CD4-positive, alpha-beta T cell treated with Interleukin-15 for 1 hour (primary cell): ENCODE measurements at regions not wholly inside any gene's neighbourhood (a gene's known extent, or its start where the extent isn't known, plus 50 kb on each side); places are given as distances from the start of the nearest gene placed in this dataset.
"Not testable (repeated sequence)": the region's sequence is repeated elsewhere in the genome, so short reads cannot be mapped to it uniquely, and the experiment has no call there.

Experiments used
- DNase-seq: peaks from one replicate; pipeline ENCODE4 v3.0.0-alpha.2; 2020

- DNase-seq, result no peak
Measured at GRCh38 chr13:110811008-110811720, 97.7 kb downstream of the ING1 start.

- DNase-seq, result no peak
Measured at GRCh38 chr13:110811771-110812120, 98.2 kb downstream of the ING1 start.

DNA sequence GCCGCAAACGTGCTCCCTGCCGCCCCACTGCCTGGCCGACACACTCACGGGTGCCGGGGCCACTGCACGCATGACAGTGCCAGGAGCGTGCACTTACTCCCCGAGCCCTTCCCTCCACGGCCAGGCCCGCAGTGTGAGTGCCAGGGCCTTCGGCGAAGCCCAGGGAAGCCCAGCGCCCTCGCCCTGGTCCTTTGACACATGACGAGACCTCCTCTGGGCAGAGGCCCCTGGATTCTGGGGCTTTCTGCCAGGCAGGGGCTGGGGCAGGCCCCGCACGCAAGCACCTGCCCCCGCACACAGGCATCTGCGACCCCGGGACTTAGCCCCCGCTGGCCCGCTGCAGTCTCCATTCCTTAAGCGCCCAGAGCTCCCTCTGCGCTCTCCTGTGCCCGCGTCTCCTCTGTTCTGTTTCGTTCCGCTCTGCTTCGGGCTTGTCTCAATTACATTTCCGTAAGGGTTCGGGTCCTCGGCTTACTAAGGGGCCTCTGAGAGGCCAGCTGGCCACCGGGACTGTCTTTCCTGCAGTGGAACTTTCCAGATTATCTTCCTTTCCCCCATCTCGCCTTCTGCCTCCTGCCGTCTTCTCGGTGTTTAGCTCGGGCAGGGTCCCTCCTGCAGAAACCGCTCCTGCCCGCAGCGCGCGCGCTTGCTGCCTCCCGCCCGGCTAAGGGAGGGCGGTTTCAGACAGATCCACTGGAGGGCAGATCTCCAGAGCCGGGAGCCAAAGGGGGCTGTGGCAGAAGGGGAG lies 98.8 kb downstream of the ING1 start:
- no peak for DNase-seq

DNA sequence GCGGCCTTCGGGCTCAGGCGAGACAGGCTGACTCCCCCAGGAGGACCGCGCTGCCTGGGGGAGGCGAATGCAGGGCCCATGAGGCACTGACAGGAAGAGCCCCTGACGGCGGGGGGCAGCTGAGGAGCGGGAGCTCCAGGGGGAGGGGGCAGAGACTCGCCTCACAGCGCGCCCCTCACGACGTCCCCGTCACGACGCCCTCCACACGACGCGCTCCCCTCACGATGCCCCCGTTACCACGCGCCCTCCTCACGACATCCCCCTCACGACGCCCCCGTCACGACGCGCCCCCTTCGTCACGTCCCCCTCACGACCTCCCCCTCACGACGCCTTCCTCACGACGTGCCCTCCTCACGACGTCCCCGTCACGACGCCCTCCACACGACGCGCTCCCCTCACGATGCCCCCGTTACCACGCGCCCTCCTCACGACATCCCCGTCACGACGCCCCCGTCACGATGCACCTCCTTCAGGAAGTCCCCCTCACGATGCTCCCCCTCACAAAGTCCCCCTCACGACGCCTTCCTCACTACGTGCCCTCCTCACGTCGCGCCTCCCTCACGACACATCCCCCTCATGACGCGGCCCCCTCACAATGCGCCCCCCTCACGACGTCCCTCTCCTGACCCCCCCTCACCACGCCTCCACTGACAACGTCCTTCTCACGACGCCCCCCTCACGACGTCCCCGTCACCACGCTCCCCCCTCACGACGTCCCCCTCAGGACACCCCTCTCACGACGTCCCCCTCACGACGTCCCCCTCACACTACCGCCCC lies 99.6 kb downstream of the ING1 start:
- DNase-seq, result no peak

DNA sequence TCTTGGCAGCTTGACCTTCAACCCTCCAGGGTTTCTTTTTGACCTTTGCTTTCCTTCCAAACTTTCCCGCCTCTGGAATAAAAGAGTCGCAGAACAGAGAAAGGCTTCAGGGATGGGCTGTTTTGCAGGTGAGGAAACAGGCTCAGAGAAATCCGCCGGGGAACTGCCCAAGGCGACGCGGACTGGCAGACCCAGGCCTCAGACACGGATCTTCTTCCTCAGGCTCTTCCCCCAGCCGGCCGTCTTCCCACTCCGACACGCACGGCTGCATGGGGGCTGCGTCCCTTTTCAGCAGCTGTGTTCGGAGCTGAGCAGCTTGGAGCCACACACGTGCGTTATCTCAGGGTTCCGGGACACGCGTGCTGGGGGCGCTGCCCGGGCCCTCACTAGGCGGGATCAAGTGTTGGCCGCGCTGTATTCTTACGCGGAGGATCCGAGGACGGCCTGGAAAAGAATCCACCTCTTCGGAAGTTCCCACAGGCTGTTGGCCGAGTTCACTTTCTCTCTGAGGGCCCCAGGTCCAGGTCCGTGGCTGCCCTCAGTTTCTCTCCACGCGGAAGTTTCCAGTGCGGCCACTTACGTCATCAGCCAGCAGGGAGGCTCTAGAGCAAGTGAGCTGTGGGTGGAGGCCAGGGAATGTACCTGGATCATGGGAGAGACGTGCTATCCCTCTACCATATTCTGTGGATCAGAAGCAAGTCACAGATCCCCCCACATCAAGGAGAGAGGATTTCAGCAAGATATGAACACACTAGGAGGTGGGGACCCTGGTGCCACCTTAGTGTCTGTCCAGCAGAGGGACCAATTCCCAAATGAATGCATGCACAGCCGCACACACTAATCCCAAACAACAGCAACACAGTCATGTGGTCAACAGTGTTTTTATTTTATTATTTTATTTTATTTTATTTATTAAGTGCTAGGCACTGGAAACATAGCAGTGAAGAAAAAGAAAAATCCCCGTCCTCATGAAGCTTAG lies 100.4 kb downstream of the ING1 start:
- no peak for DNase-seq

GRCh38 chr13:110815471-110816204 lies 99.2 kb downstream of the ANKRD10 start:
- DNase-seq, result no peak

DNA sequence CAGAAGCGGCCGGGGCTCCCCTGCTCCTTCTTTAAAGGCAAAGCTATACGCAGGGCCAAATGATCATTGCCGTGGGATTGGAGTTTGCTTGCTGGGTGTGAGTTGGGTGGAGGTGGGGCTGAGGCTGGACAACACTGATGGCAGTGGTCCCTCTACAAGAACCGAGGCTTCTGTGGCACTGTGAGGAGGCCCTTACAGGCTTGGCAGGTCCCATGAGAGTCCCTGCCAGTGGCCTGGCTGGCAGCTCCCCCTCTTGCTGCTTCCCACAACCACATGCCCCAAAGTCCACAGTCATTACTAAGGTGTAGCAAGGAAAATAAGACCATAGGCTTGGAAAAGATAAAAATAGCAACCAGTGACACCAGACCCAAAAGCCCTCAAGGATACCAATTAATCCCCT lies 98.4 kb downstream of the ANKRD10 start:
- DNase-seq, result no peak

- no peak for DNase-seq
Measured at GRCh38 chr13:110817143-110817542, 97.7 kb downstream of the ANKRD10 start.

DNA sequence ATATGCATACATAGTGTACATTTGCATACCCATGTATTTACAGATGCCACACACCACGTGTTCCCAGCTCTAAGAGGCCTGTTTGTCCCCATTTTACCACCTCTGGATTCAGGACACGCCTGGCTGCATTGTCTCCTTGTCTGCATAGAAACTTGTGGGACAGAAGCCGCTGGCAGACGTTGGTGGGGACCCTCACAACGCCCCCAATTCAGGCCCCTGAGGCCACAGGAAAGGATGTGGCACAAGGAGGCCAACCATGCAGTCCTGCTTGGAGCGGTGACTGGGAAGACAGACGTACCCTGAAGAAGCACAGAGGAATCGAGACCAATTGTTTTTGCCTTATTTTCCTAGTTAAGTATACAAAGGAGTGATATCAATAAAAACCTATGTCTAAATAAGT lies 96.1 kb downstream of the ANKRD10 start:
- no peak for DNase-seq

DNA sequence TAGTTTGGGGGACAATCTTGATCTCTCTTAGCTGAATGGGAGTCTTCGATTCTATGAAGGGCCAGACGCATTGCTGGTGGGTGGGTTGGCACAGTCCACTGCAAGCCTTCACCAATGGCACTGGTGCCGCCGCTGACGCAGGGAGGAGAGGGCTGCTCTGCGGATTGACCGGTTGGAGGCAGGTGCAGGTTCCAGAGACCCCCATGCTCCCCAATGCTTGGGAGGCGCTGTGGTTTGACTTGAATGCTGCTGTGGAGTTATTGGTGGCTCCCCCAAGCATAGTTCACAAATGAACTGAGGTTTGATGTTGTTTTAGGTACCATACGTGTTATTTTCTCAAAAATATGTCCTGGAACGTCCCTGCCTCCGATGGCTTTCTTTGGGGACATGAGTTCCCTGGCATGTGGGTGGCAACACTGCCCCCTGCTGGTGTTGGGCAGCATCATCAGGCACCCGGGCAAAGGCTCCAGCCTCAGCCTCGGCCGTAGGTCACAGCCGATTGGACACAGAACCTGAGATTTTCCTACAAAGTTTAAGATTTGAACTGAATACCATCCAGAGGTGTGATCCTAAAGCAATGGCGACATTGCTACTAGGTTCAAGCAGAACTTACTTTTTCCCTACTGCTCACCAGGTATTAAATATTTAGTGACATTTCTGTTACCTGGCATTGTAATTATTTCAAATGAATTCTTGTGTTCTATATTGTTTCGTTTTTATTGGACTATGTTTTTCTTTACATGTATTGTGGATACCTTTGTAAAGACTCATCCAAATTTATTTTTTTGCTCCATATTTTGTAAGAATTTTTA lies 95.5 kb downstream of the ANKRD10 start:
- peak; percentile 63 for DNase-seq

DNA sequence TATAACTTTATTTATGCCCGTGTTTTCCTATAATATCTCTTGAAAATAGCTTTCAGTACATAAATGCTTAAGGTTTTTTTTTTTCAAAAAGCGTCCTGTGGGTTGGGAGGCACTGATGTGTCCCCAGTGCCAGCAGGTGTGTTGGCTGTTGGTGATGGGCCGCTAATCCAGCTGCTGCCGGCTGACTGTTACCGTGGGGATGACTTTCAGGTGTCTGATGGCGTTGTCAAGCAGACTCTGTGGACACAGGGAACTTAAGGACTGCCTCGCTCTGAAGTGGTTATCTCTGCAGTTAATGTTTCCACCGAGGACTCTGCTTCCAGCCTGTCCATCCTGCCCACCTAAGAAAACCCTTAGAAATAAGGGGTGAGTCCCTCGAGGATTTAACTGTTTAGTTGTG lies 94.5 kb downstream of the ANKRD10 start:
- no peak for DNase-seq

- DNase-seq, result not testable (repeated sequence)
Measured at GRCh38 chr13:110821837-110822668, 92.8 kb downstream of the ANKRD10 start.

DNA sequence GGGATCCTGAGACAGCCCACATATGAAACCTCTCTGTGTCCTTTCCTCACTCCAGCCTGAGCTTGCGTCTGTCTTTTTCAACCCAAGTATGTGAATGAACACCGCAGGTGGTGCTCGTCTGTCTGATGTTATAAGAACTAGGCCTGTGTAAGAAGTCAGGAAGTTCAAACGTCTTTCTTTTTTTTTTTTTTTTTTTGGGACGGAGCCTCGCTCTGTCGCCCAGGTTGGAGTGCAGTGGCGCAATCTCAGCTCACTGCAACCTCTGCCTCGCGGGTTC lies 92.3 kb downstream of the ANKRD10 start:
- no peak for DNase-seq

GRCh38 chr13:110824702-110825300 lies 90.1 kb downstream of the ANKRD10 start:
- DNase-seq, result no peak

GRCh38 chr13:110825516-110825915 lies 89.4 kb downstream of the ANKRD10 start:
- no peak for DNase-seq

- DNase-seq, result no peak
Measured at GRCh38 chr13:110826101-110826500, 88.8 kb downstream of the ANKRD10 start.

GRCh38 chr13:110826861-110827672 lies 87.8 kb downstream of the ANKRD10 start:
- DNase-seq, result no peak
